Nephron progenitor cell (in vitro differentiated cells): ENCODE measurements at regions not wholly inside any gene's neighbourhood (a gene's known extent, or its start where the extent isn't known, plus 50 kb on each side); places are given as distances from the start of the nearest gene placed in this dataset.

Experiments used
- DNase-seq: peaks from one replicate; pipeline ENCODE4 v3.0.0; 2021
- H3K27ac Mint-ChIP-seq: 2 replicates; pipeline ENCODE4 v1.8.0; 2021; ENCODE audit warnings: mild to moderate bottlenecking, moderate library complexity, mixed read lengths
- H3K27me3 Mint-ChIP-seq: 2 replicates; pipeline ENCODE4 v1.8.0; 2021; ENCODE audit warnings: mild to moderate bottlenecking, low read depth, mixed read lengths; ENCODE audit not compliant: poor library complexity
- H3K36me3 Mint-ChIP-seq: 2 replicates; pipeline ENCODE4 v1.8.0; 2021; ENCODE audit warnings: low read depth, mixed read lengths
- H3K4me1 Mint-ChIP-seq: 2 replicates; pipeline ENCODE4 v1.8.0; 2021; ENCODE audit warnings: mixed read lengths
- H3K4me3 Mint-ChIP-seq: 2 replicates; pipeline ENCODE4 v1.8.0; 2021; ENCODE audit warnings: mild to moderate bottlenecking, moderate library complexity, mixed read lengths
- H3K9me3 Mint-ChIP-seq: 2 replicates; pipeline ENCODE4 v1.8.0; 2021; ENCODE audit warnings: mild to moderate bottlenecking, moderate library complexity, mixed read lengths
- TF ChIP-seq, protein P1 (sequence below): fragments of 200-600 bp; sonication (generic); IDR thresholded peaks from 2 replicates; pipeline ENCODE4 v1.5.0; 2021; ENCODE audit warnings: antibody characterized with exemption

GRCh38 chr4:123580981-123581664, 184.5 kb downstream of the SPRY1 start:
- no peak for DNase-seq
- no peak overlapping the region for H3K27ac Mint-ChIP-seq
- peaks cover 11% of the 10 kb centered on the region for H3K4me1 Mint-ChIP-seq
- peaks cover 10% of the 10 kb centered on the region for H3K27me3 Mint-ChIP-seq
- TF ChIP-seq, protein P1, sequence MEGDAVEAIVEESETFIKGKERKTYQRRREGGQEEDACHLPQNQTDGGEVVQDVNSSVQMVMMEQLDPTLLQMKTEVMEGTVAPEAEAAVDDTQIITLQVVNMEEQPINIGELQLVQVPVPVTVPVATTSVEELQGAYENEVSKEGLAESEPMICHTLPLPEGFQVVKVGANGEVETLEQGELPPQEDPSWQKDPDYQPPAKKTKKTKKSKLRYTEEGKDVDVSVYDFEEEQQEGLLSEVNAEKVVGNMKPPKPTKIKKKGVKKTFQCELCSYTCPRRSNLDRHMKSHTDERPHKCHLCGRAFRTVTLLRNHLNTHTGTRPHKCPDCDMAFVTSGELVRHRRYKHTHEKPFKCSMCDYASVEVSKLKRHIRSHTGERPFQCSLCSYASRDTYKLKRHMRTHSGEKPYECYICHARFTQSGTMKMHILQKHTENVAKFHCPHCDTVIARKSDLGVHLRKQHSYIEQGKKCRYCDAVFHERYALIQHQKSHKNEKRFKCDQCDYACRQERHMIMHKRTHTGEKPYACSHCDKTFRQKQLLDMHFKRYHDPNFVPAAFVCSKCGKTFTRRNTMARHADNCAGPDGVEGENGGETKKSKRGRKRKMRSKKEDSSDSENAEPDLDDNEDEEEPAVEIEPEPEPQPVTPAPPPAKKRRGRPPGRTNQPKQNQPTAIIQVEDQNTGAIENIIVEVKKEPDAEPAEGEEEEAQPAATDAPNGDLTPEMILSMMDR = no peak
- no peak overlapping the region for H3K4me3 Mint-ChIP-seq
- peaks cover 32% of the 10 kb centered on the region for H3K9me3 Mint-ChIP-seq
- H3K36me3 Mint-ChIP-seq = peaks cover 20% of the 10 kb centered on the region

- H3K9me3 Mint-ChIP-seq = peaks cover 32% of the 10 kb centered on the region
- H3K36me3 Mint-ChIP-seq = peaks cover 20% of the 10 kb centered on the region
- TF ChIP-seq, protein P1 = no peak
- no peak for DNase-seq
- H3K27ac Mint-ChIP-seq = no peak overlapping the region
- H3K4me3 Mint-ChIP-seq = no peak overlapping the region
- H3K4me1 Mint-ChIP-seq = peaks cover 6% of the 10 kb centered on the region
- peaks cover 10% of the 10 kb centered on the region for H3K27me3 Mint-ChIP-seq
Measured at GRCh38 chr4:123581802-123582201, 185.2 kb downstream of the SPRY1 start.

- H3K4me1 Mint-ChIP-seq = peaks cover 2% of the 10 kb centered on the region
- H3K27ac Mint-ChIP-seq = no peak overlapping the region
- DNase-seq = no peak
- TF ChIP-seq, protein P1 = no peak
- H3K36me3 Mint-ChIP-seq = peaks cover 20% of the 10 kb centered on the region
- peaks cover 32% of the 10 kb centered on the region for H3K9me3 Mint-ChIP-seq
- no peak overlapping the region for H3K4me3 Mint-ChIP-seq
- peaks cover 10% of the 10 kb centered on the region for H3K27me3 Mint-ChIP-seq
Measured at GRCh38 chr4:123583043-123583442, 186.4 kb downstream of the SPRY1 start.

GRCh38 chr4:123585111-123585510, 188.5 kb downstream of the SPRY1 start:
- no peak for DNase-seq
- TF ChIP-seq, protein P1 = no peak
- H3K4me1 Mint-ChIP-seq = peaks cover 17% of the 10 kb centered on the region
- peaks cover 24% of the 10 kb centered on the region for H3K9me3 Mint-ChIP-seq
- H3K4me3 Mint-ChIP-seq = no peak overlapping the region
- H3K27me3 Mint-ChIP-seq = peaks cover 10% of the 10 kb centered on the region
- H3K36me3 Mint-ChIP-seq = peaks cover 20% of the 10 kb centered on the region
- H3K27ac Mint-ChIP-seq = no peak overlapping the region

DNA sequence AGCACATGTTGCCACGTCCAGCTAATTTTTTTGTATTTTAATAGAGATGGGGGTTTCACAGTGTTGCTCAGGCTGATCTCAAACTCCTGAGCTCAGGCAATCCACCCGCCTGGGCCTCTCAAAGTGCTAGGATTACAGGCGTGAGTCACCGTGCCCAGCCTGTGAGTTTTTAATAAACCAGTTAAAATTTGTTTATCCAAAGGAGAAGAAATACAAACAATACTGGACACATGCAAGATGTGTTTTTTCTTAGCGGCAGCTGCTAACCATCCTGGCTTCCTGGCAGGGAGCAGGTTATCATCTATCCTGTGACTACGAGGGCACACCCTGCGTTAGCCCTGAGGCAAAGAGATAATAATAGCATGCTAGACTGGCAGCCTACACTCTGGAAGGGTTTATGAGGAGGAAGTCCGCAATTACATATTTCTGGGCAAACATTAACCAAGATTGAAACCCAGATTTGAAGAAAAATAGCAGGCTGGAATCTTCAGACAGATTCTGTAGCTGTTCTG, 191.4 kb downstream of the SPRY1 start:
- Mint-ChIP-seq H3K27ac (no peak overlapping the region), H3K9me3 (peaks cover 5% of the 10 kb centered on the region), H3K4me3 (no peak overlapping the region), H3K36me3 (no peaks in the 10 kb centered on the region), H3K27me3 (no peaks in the 10 kb centered on the region), H3K4me1 (peaks cover 17% of the 10 kb centered on the region)
- DNase-seq = no peak
- TF ChIP-seq, protein P1 = no peak
